HEK293T (cell line): ENCODE measurements at regions not wholly inside any gene's neighbourhood (a gene's known extent, or its start where the extent isn't known, plus 50 kb on each side); places are given as distances from the start of the nearest gene placed in this dataset.

Experiments
- BHLHE40 ChIP-seq: fragments of 450-650 bp; IDR thresholded peaks from 2 replicates; pipeline ENCODE4 v1.6.1; 2016; ENCODE audit warnings: mild to moderate bottlenecking, moderate library complexity, borderline replicate concordance
- ELF4 ChIP-seq: fragments of 450-650 bp; IDR thresholded peaks from 2 replicates; pipeline ENCODE4 v1.6.1; 2017; ENCODE audit warnings: antibody characterized with exemption
- FOXA1 ChIP-seq: fragments of 450-650 bp; IDR thresholded peaks from 2 replicates; pipeline ENCODE4 v1.6.1; 2016; ENCODE audit warnings: mild to moderate bottlenecking
- FOXK2 ChIP-seq: fragments of 450-650 bp; IDR thresholded peaks from 2 replicates; pipeline ENCODE4 v1.6.1; 2016; ENCODE audit warnings: mild to moderate bottlenecking
- FOXM1 ChIP-seq: fragments of 450-650 bp; IDR thresholded peaks from 2 replicates; pipeline ENCODE4 v1.6.1; 2017; ENCODE audit warnings: mild to moderate bottlenecking, borderline replicate concordance
- L3MBTL2 ChIP-seq: fragments of 450-650 bp; conservative IDR thresholded peaks from 2 replicates; pipeline ENCODE4 v1.6.1; 2016; ENCODE audit warnings: mild to moderate bottlenecking
- SP1 ChIP-seq: fragments of 450-650 bp; IDR thresholded peaks from 2 replicates; pipeline ENCODE4 v1.6.1; 2017
- SUZ12 ChIP-seq: fragments of 450-650 bp; IDR thresholded peaks from 2 replicates; pipeline ENCODE4 v1.6.1; 2016; ENCODE audit warnings: mild to moderate bottlenecking
- TARDBP ChIP-seq: fragments of 450-650 bp; IDR thresholded peaks from 2 replicates; pipeline ENCODE4 v1.6.1; 2016

DNA sequence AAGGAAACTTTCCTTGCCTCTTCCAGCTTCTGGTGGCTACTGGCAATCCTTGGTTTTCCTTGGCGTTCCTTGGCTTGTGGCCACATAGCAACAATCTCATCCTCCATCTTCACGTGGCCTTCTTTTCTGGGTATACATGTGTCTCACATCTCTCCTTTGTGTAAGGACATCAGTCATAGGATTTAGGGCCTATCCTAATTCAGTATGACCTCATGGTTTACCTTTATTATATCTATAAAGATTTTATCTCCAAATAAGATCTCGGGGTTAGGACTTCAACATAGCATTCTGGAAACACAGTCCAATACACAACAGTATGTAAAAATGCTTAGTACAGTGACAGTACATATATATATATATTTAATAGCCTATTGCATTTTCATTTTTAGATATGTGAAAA lies 58.4 kb upstream of the LRIG3 start:
- TF ChIP-seq L3MBTL2 (no peak), BHLHE40 (no peak), SUZ12 (no peak), ELF4 (no peak), SP1 (no peak), FOXA1 (no peak), FOXM1 (no peak), TARDBP (no peak), FOXK2 (no peak)
